ENCODE measurements at regions not wholly inside any gene's neighbourhood (a gene's known extent, or its start where the extent isn't known, plus 50 kb on each side); places are given as distances from the start of the nearest gene placed in this dataset.
"Not testable (repeated sequence)": the region's sequence is repeated elsewhere in the genome, so short reads cannot be mapped to it uniquely, and the experiment has no call there.

GRCh38 chr20:30551236-30551635 is 706.2 kb upstream of the DEFB115 start:
- not testable (repeated sequence) for H3K4me1 ChIP-seq (ENCODE audit: insufficient read depth, low read length, severe bottlenecking); H4K20me1 ChIP-seq (ENCODE audit: insufficient read depth, low read length); H3K79me2 ChIP-seq (ENCODE audit: insufficient read depth, low read length); H3K9ac ChIP-seq (ENCODE audit: low read length); H3K27me3 ChIP-seq (ENCODE audit: insufficient read depth, low read length); H3K9me2 ChIP-seq (ENCODE audit: low read depth, low read length); H2AFZ ChIP-seq (ENCODE audit: low read length); H3K9me3 ChIP-seq (ENCODE audit: low read length); H3K27ac ChIP-seq (ENCODE audit: low read depth, low read length, poor library complexity, severe bottlenecking); H3K4me3 ChIP-seq (ENCODE audit: low read depth, low read length, poor library complexity, severe bottlenecking); H3K4me2 ChIP-seq (ENCODE audit: low read length); H3K36me3 ChIP-seq (ENCODE audit: insufficient read depth, low read length); H3F3A ChIP-seq (ENCODE audit: insufficient read depth, low read length)

- not testable (repeated sequence) for H3K27ac ChIP-seq (ENCODE audit: low read depth, low read length, poor library complexity, severe bottlenecking); H3K9me3 ChIP-seq (ENCODE audit: low read length); H3K4me3 ChIP-seq (ENCODE audit: low read depth, low read length, poor library complexity, severe bottlenecking); H3K36me3 ChIP-seq (ENCODE audit: insufficient read depth, low read length); H3F3A ChIP-seq (ENCODE audit: insufficient read depth, low read length); H2AFZ ChIP-seq (ENCODE audit: low read length); H3K27me3 ChIP-seq (ENCODE audit: insufficient read depth, low read length); H3K79me2 ChIP-seq (ENCODE audit: insufficient read depth, low read length); H3K9me2 ChIP-seq (ENCODE audit: low read depth, low read length); H3K4me1 ChIP-seq (ENCODE audit: insufficient read depth, low read length, severe bottlenecking); H3K9ac ChIP-seq (ENCODE audit: low read length); H4K20me1 ChIP-seq (ENCODE audit: insufficient read depth, low read length); H3K4me2 ChIP-seq (ENCODE audit: low read length)
Measured at GRCh38 chr20:30556797-30557196, 700.7 kb upstream of the DEFB115 start.

GRCh38 chr20:30565086-30565485 is 692.4 kb upstream of the DEFB115 start:
- H4K20me1 ChIP-seq (ENCODE audit: insufficient read depth, low read length); H3F3A ChIP-seq (ENCODE audit: insufficient read depth, low read length); H3K9me3 ChIP-seq (ENCODE audit: low read length); H3K4me2 ChIP-seq (ENCODE audit: low read length); H3K79me2 ChIP-seq (ENCODE audit: insufficient read depth, low read length); H3K27me3 ChIP-seq (ENCODE audit: insufficient read depth, low read length); H2AFZ ChIP-seq (ENCODE audit: low read length); H3K4me1 ChIP-seq (ENCODE audit: insufficient read depth, low read length, severe bottlenecking); H3K4me3 ChIP-seq (ENCODE audit: low read depth, low read length, poor library complexity, severe bottlenecking); H3K27ac ChIP-seq (ENCODE audit: low read depth, low read length, poor library complexity, severe bottlenecking); H3K9ac ChIP-seq (ENCODE audit: low read length); H3K9me2 ChIP-seq (ENCODE audit: low read depth, low read length); H3K36me3 ChIP-seq (ENCODE audit: insufficient read depth, low read length): not testable (repeated sequence)

GRCh38 chr20:30569867-30570266 is 687.6 kb upstream of the DEFB115 start:
- H3K79me2 ChIP-seq (ENCODE audit: insufficient read depth, low read length); H3K27me3 ChIP-seq (ENCODE audit: insufficient read depth, low read length); H3K9ac ChIP-seq (ENCODE audit: low read length); H3F3A ChIP-seq (ENCODE audit: insufficient read depth, low read length); H3K4me1 ChIP-seq (ENCODE audit: insufficient read depth, low read length, severe bottlenecking); H3K4me3 ChIP-seq (ENCODE audit: low read depth, low read length, poor library complexity, severe bottlenecking); H3K9me3 ChIP-seq (ENCODE audit: low read length); H2AFZ ChIP-seq (ENCODE audit: low read length); H3K36me3 ChIP-seq (ENCODE audit: insufficient read depth, low read length); H3K9me2 ChIP-seq (ENCODE audit: low read depth, low read length); H3K27ac ChIP-seq (ENCODE audit: low read depth, low read length, poor library complexity, severe bottlenecking); H3K4me2 ChIP-seq (ENCODE audit: low read length); H4K20me1 ChIP-seq (ENCODE audit: insufficient read depth, low read length): not testable (repeated sequence)

GRCh38 chr20:30570622-30571021 is 686.8 kb upstream of the DEFB115 start:
- H3K9me2 ChIP-seq (ENCODE audit: low read depth, low read length); H3K4me2 ChIP-seq (ENCODE audit: low read length); H3F3A ChIP-seq (ENCODE audit: insufficient read depth, low read length); H3K4me3 ChIP-seq (ENCODE audit: low read depth, low read length, poor library complexity, severe bottlenecking); H3K9me3 ChIP-seq (ENCODE audit: low read length); H3K79me2 ChIP-seq (ENCODE audit: insufficient read depth, low read length); H4K20me1 ChIP-seq (ENCODE audit: insufficient read depth, low read length); H3K4me1 ChIP-seq (ENCODE audit: insufficient read depth, low read length, severe bottlenecking); H2AFZ ChIP-seq (ENCODE audit: low read length); H3K36me3 ChIP-seq (ENCODE audit: insufficient read depth, low read length); H3K9ac ChIP-seq (ENCODE audit: low read length); H3K27ac ChIP-seq (ENCODE audit: low read depth, low read length, poor library complexity, severe bottlenecking); H3K27me3 ChIP-seq (ENCODE audit: insufficient read depth, low read length): not testable (repeated sequence)

GRCh38 chr20:30574337-30574736 is 683.1 kb upstream of the DEFB115 start:
- H3K4me1 ChIP-seq (ENCODE audit: insufficient read depth, low read length, severe bottlenecking); H2AFZ ChIP-seq (ENCODE audit: low read length): not testable (repeated sequence)

GRCh38 chr20:30579069-30579468 is 678.4 kb upstream of the DEFB115 start:
- H3K36me3 ChIP-seq (ENCODE audit: insufficient read depth, low read length); H3K27ac ChIP-seq (ENCODE audit: low read depth, low read length, poor library complexity, severe bottlenecking); H3K79me2 ChIP-seq (ENCODE audit: insufficient read depth, low read length); H3K4me3 ChIP-seq (ENCODE audit: low read depth, low read length, poor library complexity, severe bottlenecking); H2AFZ ChIP-seq (ENCODE audit: low read length); H3K9me2 ChIP-seq (ENCODE audit: low read depth, low read length); H3K9ac ChIP-seq (ENCODE audit: low read length); H4K20me1 ChIP-seq (ENCODE audit: insufficient read depth, low read length); H3K9me3 ChIP-seq (ENCODE audit: low read length); H3K4me1 ChIP-seq (ENCODE audit: insufficient read depth, low read length, severe bottlenecking); H3K27me3 ChIP-seq (ENCODE audit: insufficient read depth, low read length); H3F3A ChIP-seq (ENCODE audit: insufficient read depth, low read length); H3K4me2 ChIP-seq (ENCODE audit: low read length): not testable (repeated sequence)

More at GRCh38 chr20:30574337-30574736, 683.1 kb upstream of the DEFB115 start:
- H4K20me1 ChIP-seq (ENCODE audit: insufficient read depth, low read length); H3F3A ChIP-seq (ENCODE audit: insufficient read depth, low read length); H3K9me3 ChIP-seq (ENCODE audit: low read length); H3K27me3 ChIP-seq (ENCODE audit: insufficient read depth, low read length); H3K9me2 ChIP-seq (ENCODE audit: low read depth, low read length); H3K4me2 ChIP-seq (ENCODE audit: low read length); H3K4me3 ChIP-seq (ENCODE audit: low read depth, low read length, poor library complexity, severe bottlenecking); H3K27ac ChIP-seq (ENCODE audit: low read depth, low read length, poor library complexity, severe bottlenecking); H3K79me2 ChIP-seq (ENCODE audit: insufficient read depth, low read length); H3K36me3 ChIP-seq (ENCODE audit: insufficient read depth, low read length); H3K9ac ChIP-seq (ENCODE audit: low read length): not testable (repeated sequence)

GRCh38 chr20:30579824-30580438 is 677.5 kb upstream of the DEFB115 start:
- not testable (repeated sequence) for H4K20me1 ChIP-seq (ENCODE audit: insufficient read depth, low read length); H3K9me2 ChIP-seq (ENCODE audit: low read depth, low read length); H3K4me1 ChIP-seq (ENCODE audit: insufficient read depth, low read length, severe bottlenecking); H3K4me3 ChIP-seq (ENCODE audit: low read depth, low read length, poor library complexity, severe bottlenecking); H3F3A ChIP-seq (ENCODE audit: insufficient read depth, low read length); H2AFZ ChIP-seq (ENCODE audit: low read length); H3K27ac ChIP-seq (ENCODE audit: low read depth, low read length, poor library complexity, severe bottlenecking); H3K9ac ChIP-seq (ENCODE audit: low read length); H3K79me2 ChIP-seq (ENCODE audit: insufficient read depth, low read length); H3K9me3 ChIP-seq (ENCODE audit: low read length); H3K27me3 ChIP-seq (ENCODE audit: insufficient read depth, low read length); H3K36me3 ChIP-seq (ENCODE audit: insufficient read depth, low read length); H3K4me2 ChIP-seq (ENCODE audit: low read length)
